ENCODE measurements at regions not wholly inside any gene's neighbourhood (a gene's known extent, or its start where the extent isn't known, plus 50 kb on each side); places are given as distances from the start of the nearest gene placed in this dataset.
"Not testable (repeated sequence)": the region's sequence is repeated elsewhere in the genome, so short reads cannot be mapped to it uniquely, and the experiment has no call there.

DNA sequence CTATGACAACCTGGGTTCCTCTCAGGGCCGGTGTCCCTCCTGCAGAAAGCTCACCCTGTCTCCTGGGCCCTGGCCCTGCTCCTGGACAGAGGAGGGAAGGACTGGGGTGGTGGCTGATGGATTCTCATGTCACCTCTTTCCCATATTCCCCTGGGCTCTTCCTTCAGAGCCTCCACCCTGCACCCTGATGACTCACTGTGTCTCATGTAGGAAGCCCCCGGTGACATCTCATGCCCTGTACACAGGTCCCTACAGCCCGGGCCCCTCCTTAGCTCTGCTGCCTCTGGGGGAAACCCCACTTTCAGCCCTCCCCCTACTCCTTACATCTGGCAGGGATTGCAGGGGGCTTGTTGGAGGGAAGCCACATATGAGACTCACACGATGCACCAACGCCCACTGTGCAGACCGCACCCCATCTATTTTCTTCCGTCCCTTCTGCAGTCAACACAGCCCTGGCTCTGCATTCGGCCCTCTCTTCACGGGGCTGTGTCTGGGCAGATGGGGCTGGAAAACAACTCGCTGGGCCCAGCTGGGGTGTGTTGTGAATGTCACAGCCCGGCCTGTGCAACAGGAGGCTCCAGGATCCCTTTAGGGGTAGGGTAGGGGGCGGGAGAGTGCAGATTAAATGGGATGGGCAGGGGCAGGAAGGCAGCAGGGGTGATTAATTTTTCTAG is 124.6 kb upstream of the SULF2 start:
- TF ChIP-seq SUZ12 (IDR thresholded peaks at IDR 0.05; ENCODE audit: extremely low read depth, insufficient read depth, insufficient read length); YY1 (IDR thresholded peaks at IDR 0.05; ENCODE audit: insufficient read depth, insufficient read length); ZNF274 (IDR thresholded peaks at IDR 0.05; ENCODE audit: low read depth, low read length): not testable (repeated sequence)
